A549 (cell line): ENCODE measurements at regions not wholly inside any gene's neighbourhood (a gene's known extent, or its start where the extent isn't known, plus 50 kb on each side); places are given as distances from the start of the nearest gene placed in this dataset.
A peak's percentile ranks its signal among the peaks of the same experiment; 100 is the strongest.

Experiments used
- ATAC-seq, 2 experiments: fragments of 200-7000 bp in 1 of 2; fragments of >200 bp in 1 of 2; cut with Nextera tagmentation in 1 of 2; cut with Tn5 transposase in 1 of 2; 3 replicates each; pipeline versions ENCODE4 v1.8.0 to v1.9.1; 2018 to 2020; ENCODE audit warnings: mild to moderate bottlenecking in 1 of 2, moderate library complexity in 1 of 2
- CTCF ChIA-PET: fragments of 300-600 bp; sonication (Branson Sonifier 250); formaldehyde crosslinking; extraction: SDS; loops from one replicate; lab custom pipeline; 2021; ENCODE audit warnings: antibody characterized with exemption, inconsistent platforms; lab: Yijun Ruan, JAX
- POLR2A ChIA-PET: fragments of 350-600 bp; formaldehyde crosslinking; extraction: SDS; loops from one replicate; lab custom pipeline; 2021; ENCODE audit warnings: antibody characterized with exemption, inconsistent platforms; lab: Yijun Ruan, JAX
- DNase-seq, 2 experiments: peaks; one replicate each; pipeline versions ENCODE4 v3.0.0 to v3.0.0-alpha.2; 2011 to 2016; ENCODE audit warnings: low read depth in 1 of 2, low spot score in 1 of 2
- FAIRE-seq: peaks from 2 replicates; lab custom pipeline; 2011; peaks lifted over from hg19 to GRCh38; lab: Jason Lieb, UNC
- H3K27ac ChIP-seq, 2 experiments: fragments of >200 bp; sonication (Bioruptor Twin); formaldehyde crosslinking; 3 replicates each; pipeline ENCODE4 v1.5.1; 2016 to 2017
- H3K4me1 ChIP-seq: fragments of >200 bp; sonication (Bioruptor Twin); formaldehyde crosslinking; 3 replicates; pipeline ENCODE4 v1.6.1; 2016
- H3K4me2 ChIP-seq: fragments of >200 bp; sonication (Bioruptor Twin); formaldehyde crosslinking; 3 replicates; pipeline ENCODE4 v1.6.1; 2016
- H3K4me3 ChIP-seq: fragments of >200 bp; sonication (Bioruptor Twin); formaldehyde crosslinking; 3 replicates; pipeline ENCODE4 v1.5.1; 2016
- H3K9me3 ChIP-seq: fragments of >200 bp; sonication (Bioruptor Twin); formaldehyde crosslinking; 3 replicates; pipeline ENCODE4 v1.6.1; 2016
- CEBPB ChIP-seq, 2 experiments: fragments of >200 bp in 1 of 2; sonication (Bioruptor Twin) in 1 of 2; formaldehyde crosslinking in 1 of 2; IDR thresholded peaks; 2 replicates each; pipeline ENCODE4 v1.6.1; 2012 to 2016
- CHD2 ChIP-seq: fragments of 150-350 bp; IDR thresholded peaks from 2 replicates; pipeline ENCODE4 v1.6.1; 2014; ENCODE audit warnings: low read length; ENCODE audit not compliant: partially characterized antibody
- CHD4 ChIP-seq: fragments of 200-600 bp; sonication (generic); IDR thresholded peaks from 2 replicates; pipeline ENCODE4 v1.6.1; 2016; ENCODE audit warnings: antibody characterized with exemption, mild to moderate bottlenecking, borderline replicate concordance
- EHMT2 ChIP-seq: fragments of 200-600 bp; sonication (generic); IDR thresholded peaks from 2 replicates; pipeline ENCODE4 v1.6.1; 2016; ENCODE audit warnings: antibody characterized with exemption, low read depth, mild to moderate bottlenecking, moderate library complexity
- ESRRA ChIP-seq: fragments of 150-350 bp; IDR thresholded peaks from 2 replicates; pipeline ENCODE4 v1.6.1; 2014; ENCODE audit warnings: mild to moderate bottlenecking, low read length, borderline replicate concordance
- FOXS1 ChIP-seq: fragments of 250-450 bp; sonication (Bioruptor Pico); IDR thresholded peaks from 2 replicates; pipeline ENCODE4 v1.5.0; 2020; ENCODE audit warnings: mild to moderate bottlenecking, moderate library complexity
- GATA3 ChIP-seq: IDR thresholded peaks from 2 replicates; pipeline ENCODE4 v1.6.1; 2012; ENCODE audit warnings: borderline replicate concordance
- HEYL ChIP-seq: fragments of 250-450 bp; sonication (Bioruptor Pico); IDR thresholded peaks from 2 replicates; pipeline ENCODE4 v1.8.0; 2021; ENCODE audit warnings: mild to moderate bottlenecking, moderate library complexity
- HOXA7 ChIP-seq: fragments of 250-450 bp; sonication (Bioruptor Pico); IDR thresholded peaks from 2 replicates; pipeline ENCODE4 v1.5.0; 2020; ENCODE audit warnings: mild to moderate bottlenecking, moderate library complexity
- HOXB13 ChIP-seq: fragments of 250-450 bp; sonication (Bioruptor Pico); IDR thresholded peaks from 2 replicates; pipeline ENCODE4 v1.5.0; 2020; ENCODE audit warnings: low read depth, mild to moderate bottlenecking, moderate library complexity
- JUNB ChIP-seq: fragments of >200 bp; sonication (Bioruptor Twin); formaldehyde crosslinking; IDR thresholded peaks from 2 replicates; pipeline ENCODE4 v1.6.1; 2016
- KDM5A ChIP-seq: fragments of 200-600 bp; sonication (generic); IDR thresholded peaks from 2 replicates; pipeline ENCODE4 v1.6.1; 2016; ENCODE audit warnings: antibody characterized with exemption, mild to moderate bottlenecking
- MYC ChIP-seq: IDR thresholded peaks from 2 replicates; pipeline ENCODE4 v1.6.1; 2012; ENCODE audit warnings: mild to moderate bottlenecking, inconsistent platforms, low read length, improper control_type of control experiment, borderline replicate concordance
- NFE2L2 ChIP-seq: fragments of 150-350 bp; conservative IDR thresholded peaks from 2 replicates; pipeline ENCODE4 v1.6.1; 2014; ENCODE audit warnings: low read length
- PHF8 ChIP-seq: fragments of 200-600 bp; sonication (generic); IDR thresholded peaks from 2 replicates; pipeline ENCODE4 v1.6.1; 2016; ENCODE audit warnings: low read depth, mild to moderate bottlenecking, antibody characterized with exemption, moderate library complexity, borderline replicate concordance
- POLR2A ChIP-seq: IDR thresholded peaks from 2 replicates; pipeline ENCODE4 v1.6.1; 2012; ENCODE audit warnings: mild to moderate bottlenecking, low read length
- RARB ChIP-seq: fragments of 250-450 bp; sonication (Bioruptor Pico); IDR thresholded peaks from 2 replicates; pipeline ENCODE4 v1.8.0; 2021; ENCODE audit warnings: mild to moderate bottlenecking, moderate library complexity
- RCOR1 ChIP-seq: fragments of 150-350 bp; IDR thresholded peaks from 2 replicates; pipeline ENCODE4 v1.6.1; 2014; ENCODE audit warnings: antibody characterized with exemption, low read length, low read depth
- RNF2 ChIP-seq: fragments of 200-600 bp; sonication (generic); IDR thresholded peaks from 2 replicates; pipeline ENCODE4 v1.6.1; 2016; ENCODE audit warnings: low read depth, mild to moderate bottlenecking, antibody characterized with exemption, moderate library complexity, borderline replicate concordance
- TFCP2L1 ChIP-seq: fragments of 250-450 bp; sonication (Bioruptor Pico); IDR thresholded peaks from 2 replicates; pipeline ENCODE4 v1.5.0; 2021; ENCODE audit warnings: mild to moderate bottlenecking
- TP53 ChIP-seq: fragments of 250-450 bp; sonication (Bioruptor Pico); IDR thresholded peaks from 2 replicates; pipeline ENCODE4 v1.5.0; 2021; ENCODE audit warnings: mild to moderate bottlenecking, moderate library complexity
- ZFP36 ChIP-seq: fragments of 450-650 bp; IDR thresholded peaks from 2 replicates; pipeline ENCODE4 v1.6.1; 2014; ENCODE audit warnings: borderline replicate concordance; ENCODE audit not compliant: partially characterized antibody
- ZNF302 ChIP-seq: fragments of 250-450 bp; sonication (Bioruptor Pico); IDR thresholded peaks from 2 replicates; pipeline ENCODE4 v1.9.0; 2021; ENCODE audit warnings: inconsistent platforms, mild to moderate bottlenecking, moderate library complexity
- WGBS: methylation state at CpG from one replicate; pipeline ENCODE4 v1.1.6; 2017; ENCODE audit errors: missing lambda C conversion rate; 5-methylcytosine and 5-hydroxymethylcytosine counted together
- TF ChIP-seq, protein P1 (sequence below): IDR thresholded peaks from 2 replicates; pipeline ENCODE4 v1.6.1; 2012; ENCODE audit warnings: low read depth, borderline replicate concordance
- TF ChIP-seq, protein P2 (sequence below): IDR thresholded peaks from 2 replicates; pipeline ENCODE4 v1.6.1; 2012
- TF ChIP-seq, protein P3 (sequence below): fragments of 150-350 bp; IDR thresholded peaks from 2 replicates; pipeline ENCODE4 v1.6.1; 2014; ENCODE audit warnings: low read depth, mild to moderate bottlenecking, low read length

DNA sequence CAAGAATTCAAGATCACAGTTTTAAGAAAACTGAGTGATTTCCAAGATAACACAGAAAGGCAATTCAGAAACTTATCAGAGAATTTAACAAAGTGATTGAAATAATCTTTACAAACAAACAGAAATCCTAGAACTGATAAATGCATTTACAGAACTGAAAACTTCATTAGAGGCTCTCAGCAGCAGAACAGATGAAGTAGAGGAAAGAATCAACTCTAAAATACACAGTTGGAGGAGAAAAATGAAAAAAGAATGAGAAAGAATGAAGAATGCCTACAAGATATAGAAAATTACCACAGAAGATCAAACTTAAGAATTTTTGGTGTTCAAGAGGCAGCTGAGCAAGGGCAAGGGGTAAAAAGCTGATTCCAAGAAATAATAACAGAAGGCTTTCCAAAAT is 168.8 kb downstream of the POLR2M start:
- H3K4me3 ChIP-seq = no peak overlapping the region
- no peaks in the 10 kb centered on the region for H3K4me1 ChIP-seq
- ChIA-PET POLR2A (no interaction called here), CTCF (interaction anchor here (1.2 to 8.0 kb wide), 3 partner anchors 15 to 307 kb away, joined by 3 to 49 read pairs (median 3); no protein-coding TSS in a partner anchor)
- no peak overlapping the region for H3K4me2 ChIP-seq
- peaks cover 18% of the 10 kb centered on the region; the same call in 2 of the 3 replicates for H3K9me3 ChIP-seq
- no peak overlapping the region for H3K27ac ChIP-seq
- ATAC-seq (no peak), DNase-seq (no peak), FAIRE-seq (no peak)
- TF ChIP-seq PHF8 = no peak
- TF ChIP-seq MYC = no peak
- TF ChIP-seq, protein P1, sequence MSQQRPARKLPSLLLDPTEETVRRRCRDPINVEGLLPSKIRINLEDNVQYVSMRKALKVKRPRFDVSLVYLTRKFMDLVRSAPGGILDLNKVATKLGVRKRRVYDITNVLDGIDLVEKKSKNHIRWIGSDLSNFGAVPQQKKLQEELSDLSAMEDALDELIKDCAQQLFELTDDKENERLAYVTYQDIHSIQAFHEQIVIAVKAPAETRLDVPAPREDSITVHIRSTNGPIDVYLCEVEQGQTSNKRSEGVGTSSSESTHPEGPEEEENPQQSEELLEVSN = no peak

DNA sequence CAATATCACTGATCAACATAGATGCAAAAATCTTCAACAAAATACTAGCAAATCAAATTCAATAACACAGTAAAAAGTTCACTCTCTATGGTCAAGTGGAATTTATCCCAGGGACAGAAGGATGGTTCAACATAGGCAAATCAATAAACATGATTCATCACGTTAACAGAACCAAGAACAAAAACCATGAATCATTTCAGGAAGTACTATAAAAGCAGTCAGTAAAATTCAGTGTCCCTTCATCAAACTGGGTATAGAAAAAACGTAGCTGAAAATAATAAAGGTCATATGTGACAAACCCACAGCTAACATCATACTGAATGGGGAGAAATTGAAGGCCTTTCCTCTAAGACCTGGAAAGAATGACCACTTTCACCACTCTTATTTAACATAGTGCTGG is 172.1 kb downstream of the POLR2M start:
- H3K4me1 ChIP-seq = no peaks in the 10 kb centered on the region
- WGBS = 9% methylated on average over 2 of the region's 2 CpGs
- no peak overlapping the region for H3K4me3 ChIP-seq
- no peak for DNase-seq
- H3K9me3 ChIP-seq = peaks cover 18% of the 10 kb centered on the region; the same call in 2 of the 3 replicates
- H3K4me2 ChIP-seq = no peak overlapping the region
- ChIA-PET POLR2A (no interaction called here), CTCF (interaction anchor here (1.1 to 3.3 kb wide), 2 partner anchors 18 to 193 kb away, joined by 4 to 19 read pairs; no protein-coding TSS in a partner anchor)
- ATAC-seq = no peak
- TF ChIP-seq EHMT2 (no peak), RARB (CRISPR knock-in tag) (no peak), RNF2 (no peak), FOXS1 (CRISPR knock-in tag) (no peak), NFE2L2 (no peak), JUNB (no peak), CHD4 (no peak), HOXB13 (CRISPR knock-in tag) (no peak), ZFP36 (no peak), TFCP2L1 (CRISPR knock-in tag) (no peak), ZNF302 (CRISPR knock-in tag) (no peak), HOXA7 (CRISPR knock-in tag) (no peak), TP53 (CRISPR knock-in tag) (no peak), HEYL (CRISPR knock-in tag) (no peak), POLR2A (no peak), RCOR1 (no peak), GATA3 (no peak), KDM5A (no peak), CHD2 (no peak)
- TF ChIP-seq, protein P2, sequence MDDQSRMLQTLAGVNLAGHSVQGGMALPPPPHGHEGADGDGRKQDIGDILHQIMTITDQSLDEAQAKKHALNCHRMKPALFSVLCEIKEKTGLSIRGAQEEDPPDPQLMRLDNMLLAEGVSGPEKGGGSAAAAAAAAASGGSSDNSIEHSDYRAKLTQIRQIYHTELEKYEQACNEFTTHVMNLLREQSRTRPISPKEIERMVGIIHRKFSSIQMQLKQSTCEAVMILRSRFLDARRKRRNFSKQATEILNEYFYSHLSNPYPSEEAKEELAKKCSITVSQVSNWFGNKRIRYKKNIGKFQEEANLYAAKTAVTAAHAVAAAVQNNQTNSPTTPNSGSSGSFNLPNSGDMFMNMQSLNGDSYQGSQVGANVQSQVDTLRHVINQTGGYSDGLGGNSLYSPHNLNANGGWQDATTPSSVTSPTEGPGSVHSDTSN = no peak
- no peak overlapping the region for H3K27ac ChIP-seq
- peak; percentile 79 for FAIRE-seq

DNA sequence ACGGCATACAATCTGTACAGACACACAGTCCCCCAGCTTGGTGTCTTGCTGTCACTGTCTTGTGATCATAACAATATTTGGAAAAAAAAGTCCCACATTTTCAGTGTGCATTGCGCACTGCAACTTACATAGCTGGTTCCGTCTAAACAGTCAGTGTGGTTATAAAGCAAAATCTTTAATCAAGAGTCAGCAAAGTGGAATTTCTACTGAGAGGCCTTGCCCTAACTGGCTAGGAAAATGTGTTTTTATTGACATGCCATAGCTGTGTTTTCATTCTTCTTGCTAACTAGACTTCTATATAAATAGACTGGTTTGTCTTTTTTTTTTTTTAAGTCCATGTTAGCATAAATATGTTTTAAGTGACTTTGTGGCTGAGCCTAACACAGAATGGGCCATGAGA is 174.8 kb downstream of the POLR2M start:
- no peak overlapping the region for H3K4me3 ChIP-seq
- FAIRE-seq (no peak), DNase-seq (no peak), ATAC-seq (no peak)
- no peak overlapping the region for H3K27ac ChIP-seq
- 56% methylated on average over 3 of the region's 3 CpGs for WGBS
- H3K9me3 ChIP-seq = no peaks in the 10 kb centered on the region
- H3K4me2 ChIP-seq = no peak overlapping the region
- POLR2A ChIA-PET = no interaction called here
- CTCF ChIA-PET = interaction anchor here (1.2 to 3.3 kb wide), 6 partner anchors 10 to 302 kb away, joined by 3 to 19 read pairs (median 10); partner anchors contain the start of gene ALDH1A2
- H3K4me1 ChIP-seq = no peaks in the 10 kb centered on the region
- TF ChIP-seq CEBPB (IDR thresholded peaks at IDR 0.05) (no peak), ESRRA (no peak)
- TF ChIP-seq, protein P3, sequence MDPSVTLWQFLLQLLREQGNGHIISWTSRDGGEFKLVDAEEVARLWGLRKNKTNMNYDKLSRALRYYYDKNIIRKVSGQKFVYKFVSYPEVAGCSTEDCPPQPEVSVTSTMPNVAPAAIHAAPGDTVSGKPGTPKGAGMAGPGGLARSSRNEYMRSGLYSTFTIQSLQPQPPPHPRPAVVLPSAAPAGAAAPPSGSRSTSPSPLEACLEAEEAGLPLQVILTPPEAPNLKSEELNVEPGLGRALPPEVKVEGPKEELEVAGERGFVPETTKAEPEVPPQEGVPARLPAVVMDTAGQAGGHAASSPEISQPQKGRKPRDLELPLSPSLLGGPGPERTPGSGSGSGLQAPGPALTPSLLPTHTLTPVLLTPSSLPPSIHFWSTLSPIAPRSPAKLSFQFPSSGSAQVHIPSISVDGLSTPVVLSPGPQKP = no peak
